Smooth muscle cell of the brain vasculature (primary cell): ENCODE measurements at regions not wholly inside any gene's neighbourhood (a gene's known extent, or its start where the extent isn't known, plus 50 kb on each side); places are given as distances from the start of the nearest gene placed in this dataset.
"Not testable (repeated sequence)": the region's sequence is repeated elsewhere in the genome, so short reads cannot be mapped to it uniquely, and the experiment has no call there.

Experiments used
- DNase-seq: peaks from one replicate; pipeline ENCODE4 v3.0.0-alpha.2; 2012; ENCODE audit warnings: low read depth, low spot score

GRCh38 chr1:5638582-5638981 lies 353.6 kb downstream of the NPHP4 start:
- no peak for DNase-seq

DNA sequence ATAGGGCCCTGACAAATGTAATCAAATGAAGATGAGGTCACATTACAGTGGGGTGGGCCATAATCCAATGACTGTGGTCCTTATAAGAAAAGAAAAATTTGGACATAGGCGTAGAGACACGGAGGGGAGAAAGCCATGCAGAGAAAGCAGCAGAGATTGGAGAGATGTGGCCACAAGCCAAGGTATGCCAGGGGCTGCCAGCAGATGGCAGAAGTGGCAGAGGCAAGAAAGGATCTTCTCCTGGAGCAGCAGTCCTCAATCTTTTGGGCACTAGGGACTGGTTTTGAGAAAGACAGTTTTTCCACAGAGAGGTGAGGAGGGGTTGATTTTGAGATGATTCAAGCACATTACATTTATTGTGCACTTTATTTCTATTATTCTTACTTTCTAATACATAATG lies 355.1 kb downstream of the NPHP4 start:
- no peak for DNase-seq

- no peak for DNase-seq
These were observed 357.3 kb downstream of the NPHP4 start for GRCh38 chr1:5634893-5635292.

- DNase-seq = no peak
These were observed 359.4 kb downstream of the NPHP4 start for GRCh38 chr1:5632814-5633213.

- no peak for DNase-seq
These were observed 360.0 kb downstream of the NPHP4 start for GRCh38 chr1:5632224-5632623.

DNA sequence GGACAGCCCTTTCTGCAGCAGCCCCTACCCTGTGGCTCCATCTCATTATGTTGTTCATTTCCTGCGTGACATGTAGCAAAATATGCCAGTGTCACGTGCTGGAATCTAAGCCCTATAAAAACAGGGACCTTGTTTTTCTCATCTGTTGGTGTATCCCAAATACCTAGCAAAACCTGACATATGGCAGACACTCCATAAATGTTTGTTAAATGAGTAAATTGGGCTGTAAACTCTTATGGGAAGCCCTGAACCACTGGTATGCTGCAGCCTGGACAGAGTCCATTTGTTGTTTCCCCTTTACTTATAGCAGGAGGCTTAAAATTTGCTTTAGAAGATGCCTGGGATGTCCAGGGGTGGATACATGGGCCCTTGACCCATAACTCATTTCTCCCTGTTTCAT lies 363.8 kb downstream of the NPHP4 start:
- no peak for DNase-seq

DNA sequence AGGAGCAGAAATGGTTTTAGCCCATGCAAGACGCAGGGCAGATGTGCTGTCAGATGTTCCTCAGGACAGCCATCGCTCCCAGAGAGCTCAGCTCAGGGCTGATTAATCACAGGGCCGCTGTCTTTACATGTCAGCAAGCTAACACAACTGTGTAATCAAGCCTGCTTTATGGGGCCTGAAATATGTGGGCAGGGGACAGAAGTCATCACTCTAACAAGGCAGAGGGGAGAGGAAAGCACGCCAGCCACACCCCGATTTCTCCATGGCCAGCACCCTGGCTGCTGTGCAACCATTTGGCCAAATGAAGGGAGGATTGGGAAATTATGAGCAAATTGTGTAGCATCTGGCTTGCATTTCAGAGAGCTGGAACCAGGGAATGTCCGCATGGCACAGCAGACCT lies 368.8 kb downstream of the NPHP4 start:
- no peak for DNase-seq

GRCh38 chr1:5622412-5622811 lies 369.8 kb downstream of the NPHP4 start:
- DNase-seq = no peak

DNA sequence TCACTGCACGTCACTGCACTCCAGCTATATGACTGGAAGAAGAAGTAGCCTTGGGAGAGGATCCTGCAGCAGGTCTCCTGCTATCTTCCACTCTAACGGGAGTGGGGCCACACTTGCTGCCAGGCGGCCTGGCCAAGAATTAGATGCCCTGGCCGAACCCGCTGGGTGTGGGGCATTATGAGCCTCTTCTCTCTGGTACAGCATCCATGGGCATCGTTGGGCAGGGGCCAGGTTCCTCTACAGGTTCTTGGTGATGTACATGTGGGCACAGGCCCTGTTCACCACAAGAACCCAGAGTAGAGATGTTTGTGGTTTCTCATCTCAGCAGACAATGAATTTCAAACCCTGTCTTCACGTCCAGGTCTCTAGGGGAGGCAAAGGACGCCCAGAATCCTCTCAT lies 370.5 kb downstream of the NPHP4 start:
- no peak for DNase-seq

GRCh38 chr1:5620997-5621396 lies 371.2 kb downstream of the NPHP4 start:
- no peak for DNase-seq

DNA sequence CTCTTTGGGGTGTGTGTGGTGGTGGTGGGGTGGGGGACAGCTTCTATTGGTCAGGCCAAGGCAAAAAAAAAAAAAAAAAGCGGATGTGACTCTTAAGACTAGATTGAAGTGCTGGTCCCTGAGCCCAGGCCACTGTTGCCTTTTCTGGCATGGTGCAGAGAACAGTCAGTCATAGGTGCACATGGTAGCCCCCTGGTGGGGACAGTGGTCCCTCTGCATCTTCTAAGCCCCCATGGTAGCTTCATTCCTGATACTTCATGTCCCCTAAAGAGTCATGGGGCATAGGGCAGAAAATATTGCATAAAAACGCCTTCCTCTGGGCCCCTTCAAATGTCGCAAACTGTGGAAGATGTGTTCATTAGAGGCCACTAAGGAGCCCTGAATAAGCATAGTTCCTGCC lies 371.8 kb downstream of the NPHP4 start:
- no peak for DNase-seq

GRCh38 chr1:5619469-5619868 lies 372.8 kb downstream of the NPHP4 start:
- no peak for DNase-seq

DNA sequence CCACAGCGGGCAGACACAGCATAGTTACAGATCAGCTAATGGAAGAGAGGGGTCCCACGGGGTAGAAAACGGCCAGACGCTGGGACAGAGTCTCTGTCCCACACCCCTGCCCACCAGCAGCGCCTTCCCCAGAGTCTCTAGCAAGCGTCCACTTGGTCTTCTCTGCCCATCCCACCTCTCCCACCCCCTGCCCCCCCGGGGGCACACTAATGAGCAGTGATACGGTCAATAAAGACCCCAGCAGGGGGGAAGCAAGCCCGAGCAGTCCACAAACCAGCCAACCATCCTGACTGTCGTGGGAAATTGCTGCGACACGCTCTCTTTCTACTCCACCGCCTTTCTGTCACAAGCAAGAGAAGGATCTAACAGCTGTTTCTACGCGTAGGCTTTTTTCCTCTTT lies 374.7 kb downstream of the NPHP4 start:
- DNase-seq = no peak

GRCh38 chr1:5617179-5617520 lies 375.1 kb downstream of the NPHP4 start:
- no peak for DNase-seq

- no peak for DNase-seq
These were observed 375.7 kb downstream of the NPHP4 start for GRCh38 chr1:5616366-5617178.

DNA sequence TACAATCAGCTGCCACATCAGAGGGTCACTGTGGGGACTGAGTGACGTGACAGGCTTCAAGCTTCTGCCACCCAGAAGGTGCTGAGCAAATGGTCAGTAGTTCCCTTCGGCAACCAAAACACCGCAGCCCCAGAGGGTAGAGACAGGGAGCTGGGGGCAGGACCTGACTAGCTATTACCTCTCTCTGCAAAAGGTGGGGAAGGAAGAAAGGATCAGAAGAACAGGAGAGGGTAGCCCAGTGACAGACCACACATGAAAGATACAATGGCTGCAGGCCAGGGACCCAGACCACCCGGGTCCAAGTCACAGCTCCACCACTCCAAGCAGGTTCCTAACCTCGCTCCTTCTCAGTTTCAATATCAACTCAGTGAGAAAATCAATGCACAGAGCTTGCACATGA lies 377.1 kb downstream of the NPHP4 start:
- DNase-seq = no peak

DNA sequence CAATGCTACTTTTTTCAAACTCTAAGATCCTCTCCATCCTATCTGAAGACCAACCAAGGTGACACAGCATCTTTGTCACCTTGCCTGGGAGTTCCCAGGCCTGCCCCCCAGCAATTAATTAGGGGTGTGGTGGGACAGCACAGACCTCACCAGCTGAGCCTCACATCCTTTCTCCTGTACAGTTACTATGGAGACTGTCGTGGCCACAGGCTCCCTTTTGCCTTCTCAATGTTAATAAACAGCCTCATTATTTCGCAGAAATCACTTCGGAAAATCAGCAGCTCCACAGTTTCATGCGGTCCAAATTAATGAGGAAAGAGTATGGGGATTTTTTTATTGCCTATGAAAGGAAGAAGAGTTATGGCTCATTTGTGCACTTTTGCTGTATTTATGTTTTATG lies 378.3 kb downstream of the NPHP4 start:
- no peak for DNase-seq

GRCh38 chr1:5611851-5612250 lies 380.4 kb downstream of the NPHP4 start:
- no peak for DNase-seq

DNA sequence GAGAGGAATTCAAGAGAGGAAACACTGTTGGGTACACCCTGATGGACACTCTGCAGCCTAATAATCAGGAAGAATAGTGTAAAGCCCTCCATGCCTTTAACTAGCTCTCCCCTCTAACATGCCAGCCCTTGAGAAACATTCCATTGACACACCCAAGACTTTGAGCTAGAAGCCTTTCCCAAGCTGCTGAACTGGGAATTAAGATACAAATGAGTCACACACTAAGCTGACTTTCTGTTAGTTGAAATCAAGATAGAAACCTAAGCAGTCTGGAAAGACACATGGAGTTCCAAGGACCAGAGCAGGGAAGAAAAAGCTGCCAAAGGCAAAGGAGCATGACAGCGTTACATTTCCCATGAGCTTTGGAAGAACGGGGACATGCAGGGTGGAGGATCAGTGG lies 380.8 kb downstream of the NPHP4 start:
- no peak for DNase-seq

DNA sequence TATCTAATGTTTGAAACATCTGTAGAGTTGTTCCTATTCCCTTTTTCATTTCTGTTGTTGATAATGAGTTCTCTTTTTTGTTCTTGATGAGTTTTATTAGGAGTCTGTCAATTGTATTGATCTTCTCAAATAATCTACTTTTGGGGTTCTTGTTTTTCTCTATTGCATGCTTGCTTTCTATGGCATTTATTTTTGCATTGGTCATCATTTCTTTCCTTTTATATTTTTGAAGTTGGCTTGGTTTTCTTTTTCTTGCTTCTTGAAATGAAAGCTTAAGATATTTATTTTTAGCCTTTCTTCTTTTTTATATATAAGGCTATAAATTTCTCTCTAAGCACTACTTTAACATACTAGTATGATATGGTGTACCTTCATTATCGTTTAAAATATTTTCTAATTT lies 381.8 kb downstream of the NPHP4 start:
- no peak for DNase-seq

GRCh38 chr1:5603353-5604104 lies 388.7 kb downstream of the NPHP4 start:
- DNase-seq = no peak

DNA sequence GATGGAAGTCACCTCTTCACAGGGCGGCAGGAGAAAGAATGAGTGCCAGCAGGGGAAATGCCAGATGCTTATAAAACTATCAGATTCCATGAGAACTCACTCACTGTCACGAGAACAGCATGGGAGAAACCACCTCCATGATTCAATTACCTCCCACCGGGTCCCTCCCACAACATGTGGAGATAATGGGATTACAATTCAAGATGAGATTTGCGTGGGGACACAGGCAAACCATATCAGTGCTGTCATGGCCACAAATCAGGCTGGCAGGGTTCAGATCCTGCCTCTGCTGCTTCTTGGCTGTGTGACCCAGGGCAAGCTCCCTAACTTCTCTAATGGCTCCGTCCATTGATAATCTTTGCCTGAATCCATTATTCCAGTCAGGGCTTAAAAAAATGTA lies 389.5 kb downstream of the NPHP4 start:
- not testable (repeated sequence) for DNase-seq

DNA sequence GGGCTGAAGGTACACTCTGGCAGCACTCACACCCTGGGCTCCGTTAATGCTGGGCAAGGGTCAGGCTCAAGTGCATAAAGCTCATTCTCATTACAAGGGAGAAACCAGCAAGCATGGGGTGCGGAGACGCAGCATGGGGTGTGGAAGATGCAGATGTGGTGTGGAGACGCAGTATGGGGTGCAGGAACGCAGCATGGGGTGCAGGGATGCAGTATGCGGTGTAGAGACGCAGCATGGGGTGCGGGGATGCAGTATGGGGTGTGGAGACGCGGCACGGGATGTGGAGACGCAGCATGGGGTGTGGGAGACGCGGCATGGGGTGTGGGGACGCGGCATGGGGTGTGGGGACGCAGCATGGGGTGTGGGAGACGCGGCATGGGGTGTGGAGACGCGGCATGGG lies 390.7 kb downstream of the NPHP4 start:
- no peak for DNase-seq
